H9 (cell line): ENCODE measurements at regions not wholly inside any gene's neighbourhood (a gene's known extent, or its start where the extent isn't known, plus 50 kb on each side); places are given as distances from the start of the nearest gene placed in this dataset.

Source experiments
- DNase-seq: peaks from one replicate; pipeline ENCODE4 v3.0.0-alpha.2; 2017
- H2AFZ ChIP-seq: one replicate; pipeline ENCODE4 v1.6.1; 2013; ENCODE audit warnings: mild to moderate bottlenecking, low read length, control low read depth, moderate library complexity
- H2AK5ac ChIP-seq: 2 replicates; pipeline ENCODE4 v1.6.1; 2013; ENCODE audit warnings: low read length, control low read depth, mixed read lengths; ENCODE audit not compliant: insufficient read length
- H2BK120ac ChIP-seq: one replicate; pipeline ENCODE4 v1.6.1; 2013; ENCODE audit warnings: low read depth, mild to moderate bottlenecking, low read length, control low read depth, inconsistent platforms; ENCODE audit not compliant: poor library complexity, severe bottlenecking
- H2BK12ac ChIP-seq: 2 replicates; pipeline ENCODE4 v1.6.1; 2013; ENCODE audit warnings: low read length, control low read depth, mixed read lengths, low read depth; ENCODE audit not compliant: insufficient read length
- H2BK15ac ChIP-seq: 2 replicates; pipeline ENCODE4 v1.6.1; 2013; ENCODE audit warnings: low read depth, low read length, control low read depth
- H2BK20ac ChIP-seq: one replicate; pipeline ENCODE4 v1.6.1; 2013; ENCODE audit warnings: low read depth, mild to moderate bottlenecking, low read length, control low read depth, inconsistent platforms; ENCODE audit not compliant: poor library complexity, severe bottlenecking
- H2BK5ac ChIP-seq: 2 replicates; pipeline ENCODE4 v1.6.1; 2013; ENCODE audit warnings: low read length, control low read depth, mixed read lengths; ENCODE audit not compliant: insufficient read length
- H3K14ac ChIP-seq: 2 replicates; pipeline ENCODE4 v1.6.1; 2013; ENCODE audit warnings: low read length, control low read depth; ENCODE audit not compliant: insufficient read depth
- H3K18ac ChIP-seq: 2 replicates; pipeline ENCODE4 v1.6.1; 2013; ENCODE audit warnings: low read depth, mild to moderate bottlenecking, mixed read lengths, low read length, control low read depth; ENCODE audit not compliant: insufficient read length
- H3K23ac ChIP-seq: 2 replicates; pipeline ENCODE4 v1.6.1; 2013; ENCODE audit warnings: low read length, control low read depth, mixed read lengths, low read depth; ENCODE audit not compliant: insufficient read length
- H3K23me2 ChIP-seq: 2 replicates; pipeline ENCODE4 v1.6.1; 2013; ENCODE audit warnings: low read depth, mild to moderate bottlenecking, mixed read lengths, low read length, control low read depth; ENCODE audit not compliant: insufficient read length, poor library complexity, severe bottlenecking
- H3K27ac ChIP-seq: 2 replicates; pipeline ENCODE4 v1.5.1; 2013; ENCODE audit warnings: low read length, control low read depth, mixed read lengths, low read depth; ENCODE audit not compliant: insufficient read length
- H3K27me3 ChIP-seq: 2 replicates; pipeline ENCODE4 v1.6.1; 2013; ENCODE audit warnings: low read length, control low read depth, inconsistent platforms; ENCODE audit not compliant: insufficient read depth
- H3K4ac ChIP-seq: 2 replicates; pipeline ENCODE4 v1.6.1; 2013; ENCODE audit warnings: low read depth, mild to moderate bottlenecking, control low read depth, inconsistent platforms, low read length, moderate library complexity
- H3K4me1 ChIP-seq: 2 replicates; pipeline ENCODE4 v1.6.1; 2013; ENCODE audit warnings: low read length, control low read depth, inconsistent platforms; ENCODE audit not compliant: insufficient read depth
- H3K4me2 ChIP-seq: 2 replicates; pipeline ENCODE4 v1.6.1; 2013; ENCODE audit warnings: low read length, control low read depth, mixed read lengths; ENCODE audit not compliant: insufficient read length, insufficient read depth
- H3K56ac ChIP-seq: 2 replicates; pipeline ENCODE4 v1.6.1; 2013; ENCODE audit warnings: low read depth, mild to moderate bottlenecking, mixed read lengths, low read length, control low read depth; ENCODE audit not compliant: insufficient read length
- H3K79me1 ChIP-seq: 2 replicates; pipeline ENCODE4 v1.6.1; 2013; ENCODE audit warnings: low read depth, mild to moderate bottlenecking, moderate library complexity, low read length, control low read depth, inconsistent platforms; ENCODE audit not compliant: insufficient read depth, poor library complexity, severe bottlenecking
- H3K79me2 ChIP-seq: 2 replicates; pipeline ENCODE4 v1.6.1; 2013; ENCODE audit warnings: low read length, control low read depth, inconsistent platforms; ENCODE audit not compliant: insufficient read depth
- H3K9ac ChIP-seq: 2 replicates; pipeline ENCODE4 v1.6.1; 2013; ENCODE audit warnings: low read length, control low read depth, mixed read lengths; ENCODE audit not compliant: insufficient read length; ENCODE audit errors: extremely low read depth
- H3K9me3 ChIP-seq: one replicate; pipeline ENCODE4 v1.6.1; 2013; ENCODE audit warnings: low read depth, low read length, inconsistent platforms; ENCODE audit not compliant: control insufficient read depth
- H3T11ph ChIP-seq: one replicate; pipeline ENCODE4 v1.6.1; 2013; ENCODE audit warnings: mild to moderate bottlenecking, low read length, control low read depth, inconsistent platforms
- H4K20me1 ChIP-seq: one replicate; pipeline ENCODE4 v1.6.1; 2013; ENCODE audit not compliant: control insufficient read depth, insufficient read length, insufficient read depth
- H4K5ac ChIP-seq: 2 replicates; pipeline ENCODE4 v1.6.1; 2013; ENCODE audit warnings: low read depth, mild to moderate bottlenecking, mixed read lengths, low read length, control low read depth; ENCODE audit not compliant: insufficient read length
- H4K8ac ChIP-seq: replicated peaks from 2 replicates; pipeline ENCODE4 v1.6.1; 2013; ENCODE audit warnings: low read length, control low read depth, mixed read lengths, low read depth; ENCODE audit not compliant: insufficient read length
- H4K91ac ChIP-seq: 2 replicates; pipeline ENCODE4 v1.6.1; 2013; ENCODE audit warnings: low read depth, mild to moderate bottlenecking, moderate library complexity, mixed read lengths, low read length, control low read depth; ENCODE audit not compliant: insufficient read length
- H3K27ac Mint-ChIP-seq, 3 experiments: 2 replicates in 2 of 3; 3 replicates in 1 of 3; pipeline ENCODE4 v1.8.0; 2020 to 2021; ENCODE audit warnings: mixed read lengths in 3 of 3, mild to moderate bottlenecking in 1 of 3, moderate library complexity in 1 of 3
- H3K27me3 Mint-ChIP-seq: 2 replicates; pipeline ENCODE4 v1.8.0; 2021; ENCODE audit warnings: low read depth, mild to moderate bottlenecking, moderate library complexity, mixed read lengths
- H3K36me3 Mint-ChIP-seq, 3 experiments: 2 replicates in 2 of 3; 3 replicates in 1 of 3; pipeline ENCODE4 v1.8.0; 2020 to 2021; ENCODE audit warnings: low read depth in 3 of 3, mixed read lengths in 3 of 3; ENCODE audit not compliant: insufficient read depth in 1 of 3
- H3K4me1 Mint-ChIP-seq, 2 experiments: 2 replicates each; pipeline ENCODE4 v1.8.0; 2020; ENCODE audit warnings: mixed read lengths in 2 of 2
- H3K4me3 Mint-ChIP-seq, 2 experiments: 2 replicates in 1 of 2; 3 replicates in 1 of 2; pipeline ENCODE4 v1.8.0; 2020 to 2021; ENCODE audit warnings: mild to moderate bottlenecking in 2 of 2, mixed read lengths in 2 of 2, moderate library complexity in 1 of 2
- H3K9me3 Mint-ChIP-seq, 2 experiments: 2 replicates in 1 of 2; 3 replicates in 1 of 2; pipeline ENCODE4 v1.8.0; 2020; ENCODE audit warnings: mild to moderate bottlenecking in 2 of 2, mixed read lengths in 2 of 2, moderate library complexity in 1 of 2
- WGBS: extraction: QIAGEN DNeasy Blood & Tissue Kit; methylation state at CpG from one replicate; pipeline ENCODE4 v1.1.7; 2013; ENCODE audit warnings: missing lambda C conversion rate, low lambda C conversion rate, mixed read lengths; ENCODE audit not compliant: insufficient read length; ENCODE audit errors: extremely low coverage; 5-methylcytosine and 5-hydroxymethylcytosine counted together
- TF ChIP-seq, protein P1 (sequence below): fragments of 200-600 bp; sonication (generic); conservative IDR thresholded peaks from 3 replicates; pipeline ENCODE4 v1.8.0; 2021; ENCODE audit warnings: antibody characterized with exemption, mild to moderate bottlenecking

DNA sequence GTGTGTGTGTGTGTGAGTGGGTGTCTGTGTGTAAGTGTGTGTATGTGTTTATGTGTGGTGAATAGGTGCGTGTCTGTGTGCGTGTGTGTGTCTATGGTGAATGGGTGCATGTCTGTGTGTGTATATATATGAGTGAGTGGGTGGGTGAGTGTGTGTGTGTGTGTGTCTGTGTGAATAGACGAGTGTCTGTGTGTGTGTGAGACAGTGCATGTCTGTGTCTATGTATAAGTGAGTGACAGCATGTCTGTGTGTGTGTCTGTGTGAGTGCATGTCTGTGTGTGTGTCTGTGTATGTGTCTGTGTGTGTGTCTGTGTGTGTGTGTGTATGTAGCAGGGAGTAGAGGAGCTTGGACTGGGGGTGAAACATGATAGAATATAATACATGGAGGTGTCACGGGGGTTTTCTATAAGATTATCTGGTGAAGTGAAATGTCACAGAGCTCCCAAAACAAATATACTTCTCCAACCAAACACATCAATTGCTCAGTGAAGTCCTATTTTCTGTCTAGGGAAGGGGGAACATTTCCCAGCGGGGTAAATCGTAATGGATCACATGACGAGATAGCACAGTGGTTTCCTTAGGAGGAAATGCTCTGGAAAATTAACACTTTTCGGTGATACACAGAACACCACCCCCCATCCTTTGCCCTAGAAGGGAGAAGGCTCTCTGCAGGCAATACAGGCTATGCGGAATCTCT lies 723.3 kb upstream of the CELF2 start:
- Histone ChIP-seq H4K5ac (no peak overlapping the region), H3K23me2 (no peaks in the 10 kb centered on the region), H3K4ac (no peak overlapping the region), H2BK12ac (no peak overlapping the region), H3K4me1 (peaks cover 18% of the 10 kb centered on the region), H2BK120ac (no peak overlapping the region), H2BK20ac (no peak overlapping the region), H3K9ac (no peak overlapping the region), H2BK15ac (no peak overlapping the region), H3K27me3 (no peaks in the 10 kb centered on the region), H3K23ac (no peak overlapping the region), H3K79me2 (no peaks in the 10 kb centered on the region), H4K20me1 (no peaks in the 10 kb centered on the region), H3K14ac (peak overlapping the region; percentile 28; the same call in 1 of the 2 replicates), H3K4me2 (peak overlapping the region; percentile 15), H2AK5ac (no peak overlapping the region), H4K8ac (no peak overlapping the region), H2AFZ (no peak overlapping the region), H3T11ph (no peak overlapping the region), H3K56ac (no peak overlapping the region), H2BK5ac (no peak overlapping the region), H3K79me1 (no peaks in the 10 kb centered on the region), H3K27ac (no peak overlapping the region), H3K9me3 (no peaks in the 10 kb centered on the region), H4K91ac (no peak overlapping the region), H3K18ac (no peak overlapping the region)
- H3K4me1 Mint-ChIP-seq = peaks cover 19 to 32% of the 10 kb centered on the region in 2 experiments
- peaks cover 0 to 10% of the 10 kb centered on the region in 2 experiments; a peak in 3 of 5 replicates for H3K9me3 Mint-ChIP-seq
- no peak for DNase-seq
- H3K27me3 Mint-ChIP-seq = no peaks in the 10 kb centered on the region
- peaks cover 0 to 19% (median 11%) of the 10 kb centered on the region in 3 experiments; a peak in 4 of 7 replicates for H3K36me3 Mint-ChIP-seq
- WGBS = 100% methylated on average over 2 of the region's 9 CpGs
- TF ChIP-seq, protein P1, sequence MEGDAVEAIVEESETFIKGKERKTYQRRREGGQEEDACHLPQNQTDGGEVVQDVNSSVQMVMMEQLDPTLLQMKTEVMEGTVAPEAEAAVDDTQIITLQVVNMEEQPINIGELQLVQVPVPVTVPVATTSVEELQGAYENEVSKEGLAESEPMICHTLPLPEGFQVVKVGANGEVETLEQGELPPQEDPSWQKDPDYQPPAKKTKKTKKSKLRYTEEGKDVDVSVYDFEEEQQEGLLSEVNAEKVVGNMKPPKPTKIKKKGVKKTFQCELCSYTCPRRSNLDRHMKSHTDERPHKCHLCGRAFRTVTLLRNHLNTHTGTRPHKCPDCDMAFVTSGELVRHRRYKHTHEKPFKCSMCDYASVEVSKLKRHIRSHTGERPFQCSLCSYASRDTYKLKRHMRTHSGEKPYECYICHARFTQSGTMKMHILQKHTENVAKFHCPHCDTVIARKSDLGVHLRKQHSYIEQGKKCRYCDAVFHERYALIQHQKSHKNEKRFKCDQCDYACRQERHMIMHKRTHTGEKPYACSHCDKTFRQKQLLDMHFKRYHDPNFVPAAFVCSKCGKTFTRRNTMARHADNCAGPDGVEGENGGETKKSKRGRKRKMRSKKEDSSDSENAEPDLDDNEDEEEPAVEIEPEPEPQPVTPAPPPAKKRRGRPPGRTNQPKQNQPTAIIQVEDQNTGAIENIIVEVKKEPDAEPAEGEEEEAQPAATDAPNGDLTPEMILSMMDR = no peak
- peak overlapping the region; percentile 19 to 59; a peak in 2 of 5 replicates for H3K4me3 Mint-ChIP-seq
- H3K27ac Mint-ChIP-seq = peak overlapping the region in 1 of 3 experiments; percentile 66; a peak in 1 of 7 replicates
